Keratinocyte (primary cell): ENCODE measurements at regions not wholly inside any gene's neighbourhood (a gene's known extent, or its start where the extent isn't known, plus 50 kb on each side); places are given as distances from the start of the nearest gene placed in this dataset.

ENCODE experiments used
- DNase-seq: peaks from one replicate; pipeline ENCODE4 v3.0.0-alpha.2; 2011; ENCODE audit warnings: low read depth, missing footprints, low spot score
- FAIRE-seq: peaks from 2 replicates; lab custom pipeline; 2011; peaks lifted over from hg19 to GRCh38; lab: Jason Lieb, UNC
- H2AFZ ChIP-seq: 2 replicates; pipeline ENCODE4 v1.6.0; 2012; ENCODE audit warnings: low read length, control low read depth, inconsistent platforms; ENCODE audit not compliant: control insufficient read depth
- H3K27ac ChIP-seq: 2 replicates; pipeline ENCODE4 v1.5.1; 2011; ENCODE audit warnings: low read length; ENCODE audit not compliant: control insufficient read depth, insufficient read depth
- H3K27me3 ChIP-seq: 3 replicates; pipeline ENCODE4 v1.6.0; 2011; ENCODE audit warnings: low read length; ENCODE audit not compliant: control insufficient read depth, insufficient read depth; ENCODE audit errors: extremely low read depth
- H3K36me3 ChIP-seq, 2 experiments: 2 replicates in 1 of 2; 3 replicates in 1 of 2; pipeline ENCODE4 v1.5.1; 2011; ENCODE audit warnings: low read length in 2 of 2, mild to moderate bottlenecking in 1 of 2; ENCODE audit not compliant: control insufficient read depth in 2 of 2, insufficient read depth in 2 of 2; ENCODE audit errors: extremely low read depth in 1 of 2
- H3K4me1 ChIP-seq: 3 replicates; pipeline ENCODE4 v1.5.1; 2011; ENCODE audit warnings: low read length; ENCODE audit not compliant: control insufficient read depth, insufficient read depth; ENCODE audit errors: extremely low read depth
- H3K4me2 ChIP-seq: 3 replicates; pipeline ENCODE4 v1.6.0; 2011; ENCODE audit warnings: low read depth, low read length; ENCODE audit not compliant: control insufficient read depth, insufficient read depth; ENCODE audit errors: extremely low read depth
- H3K4me3 ChIP-seq, 3 experiments: fragments of 200-600 bp in 1 of 3; sonication (generic) in 1 of 3; 2 replicates in 2 of 3; 3 replicates in 1 of 3; pipeline ENCODE4 v1.5.1; 2011 to 2016; ENCODE audit warnings: low read length in 3 of 3, mild to moderate bottlenecking in 3 of 3, control low read depth in 2 of 3, inconsistent platforms in 1 of 3, low read depth in 1 of 3, mixed read lengths in 1 of 3, mixed run types in 1 of 3, moderate library complexity in 1 of 3; ENCODE audit not compliant: control insufficient read depth in 2 of 3, insufficient read depth in 2 of 3; ENCODE audit errors: extremely low read depth in 1 of 3
- H3K79me2 ChIP-seq: 2 replicates; pipeline ENCODE4 v1.6.0; 2012; ENCODE audit warnings: low read length; ENCODE audit not compliant: control insufficient read depth, insufficient read depth
- H3K9ac ChIP-seq: 3 replicates; pipeline ENCODE4 v1.6.0; 2011; ENCODE audit warnings: low read length; ENCODE audit not compliant: control insufficient read depth, insufficient read depth; ENCODE audit errors: extremely low read depth
- H3K9me1 ChIP-seq: 3 replicates; pipeline ENCODE4 v1.6.0; 2011; ENCODE audit warnings: low read length; ENCODE audit not compliant: control insufficient read depth, insufficient read depth; ENCODE audit errors: extremely low read depth
- H3K9me3 ChIP-seq: 2 replicates; pipeline ENCODE4 v1.5.1; 2012; ENCODE audit warnings: low read depth, low read length; ENCODE audit not compliant: control insufficient read depth
- H4K20me1 ChIP-seq: 3 replicates; pipeline ENCODE4 v1.6.0; 2011; ENCODE audit warnings: low read length; ENCODE audit not compliant: control insufficient read depth, insufficient read depth; ENCODE audit errors: extremely low read depth
- EZH2 ChIP-seq: IDR thresholded peaks from one replicate; pipeline ENCODE4 v1.6.1; 2012; ENCODE audit warnings: inconsistent platforms, mild to moderate bottlenecking, low read length, moderate library complexity
- dilution Hi-C: fragments of 300-500 bp; cut with MboI; formaldehyde crosslinking; loops from one replicate; pipeline ENCODE4 v1.7.0; 2020; ENCODE audit warnings: low sequenced_read_pairs; ENCODE audit not compliant: extremely low pct_ligation_motif_present
- TF ChIP-seq, protein P1 (sequence below), 3 experiments: IDR thresholded peaks in 1 of 3; conservative IDR thresholded peaks in 1 of 3; optimal IDR thresholded peaks in 1 of 3; 2 replicates in 2 of 3; 3 replicates in 1 of 3; pipeline versions ENCODE3 to v1.5.1; 2011; ENCODE audit warnings: low read length in 3 of 3, mild to moderate bottlenecking in 3 of 3, moderate library complexity in 2 of 3, control low read depth in 1 of 3, inconsistent platforms in 1 of 3; ENCODE audit not compliant: insufficient read depth in 2 of 3; ENCODE audit errors: extremely low read depth in 1 of 3

DNA sequence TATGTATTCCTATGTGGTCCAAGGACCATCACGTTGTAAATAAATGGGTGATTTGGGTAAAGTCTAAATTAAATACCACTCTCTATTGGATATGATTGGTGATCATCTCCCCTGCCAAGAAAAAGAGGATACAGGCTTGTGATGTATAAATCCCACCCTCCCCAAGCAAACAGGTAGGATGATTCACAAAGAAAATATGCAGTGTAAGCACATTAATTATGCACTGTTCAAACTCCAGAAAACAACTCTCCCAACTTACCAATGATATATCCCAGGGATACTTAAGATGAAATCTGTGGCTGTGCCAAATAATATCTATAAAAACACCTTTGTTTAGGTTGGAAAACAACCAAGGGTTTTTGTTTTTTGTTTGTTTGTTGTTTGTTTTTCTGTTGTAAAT, 795.9 kb downstream of the XPNPEP1 start:
- Histone ChIP-seq H3K9me3 (peaks cover 3% of the 10 kb centered on the region), H4K20me1 (no peaks in the 10 kb centered on the region)
- dilution Hi-C loops, result no loop called here

DNA sequence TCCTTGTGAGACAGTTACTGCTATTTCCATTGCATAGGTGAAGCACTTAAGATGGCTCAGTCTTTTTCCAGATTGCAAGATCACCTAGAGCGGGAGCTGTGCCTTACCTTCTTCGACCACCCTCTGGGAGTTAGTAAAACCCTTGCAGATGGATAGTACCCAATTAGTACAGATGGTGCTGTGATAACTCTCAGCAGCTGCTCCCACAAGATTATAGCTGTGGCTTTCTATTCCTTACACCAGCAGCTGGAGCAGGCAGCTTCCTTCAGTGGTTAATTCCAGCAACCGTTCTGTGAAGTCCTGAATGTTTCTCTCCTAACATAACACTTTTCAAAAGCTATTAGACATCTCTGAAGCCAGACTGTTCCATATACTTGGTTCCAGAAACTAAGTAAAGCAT, 796.8 kb downstream of the XPNPEP1 start:
- DNase-seq, result no peak
- H3K4me1 ChIP-seq, result no peaks in the 10 kb centered on the region
- no peak overlapping the region for H2AFZ ChIP-seq
- no peak overlapping the region for H3K4me3 ChIP-seq
- H3K27ac ChIP-seq, result no peak overlapping the region
- H3K27me3 ChIP-seq, result no peaks in the 10 kb centered on the region
- no peak overlapping the region for H3K9ac ChIP-seq
- no peaks in the 10 kb centered on the region for H3K36me3 ChIP-seq
- no peak for FAIRE-seq
- peaks cover under 1% of the 10 kb centered on the region for H3K9me3 ChIP-seq
- H3K4me2 ChIP-seq, result no peak overlapping the region
- TF ChIP-seq, protein P1, sequence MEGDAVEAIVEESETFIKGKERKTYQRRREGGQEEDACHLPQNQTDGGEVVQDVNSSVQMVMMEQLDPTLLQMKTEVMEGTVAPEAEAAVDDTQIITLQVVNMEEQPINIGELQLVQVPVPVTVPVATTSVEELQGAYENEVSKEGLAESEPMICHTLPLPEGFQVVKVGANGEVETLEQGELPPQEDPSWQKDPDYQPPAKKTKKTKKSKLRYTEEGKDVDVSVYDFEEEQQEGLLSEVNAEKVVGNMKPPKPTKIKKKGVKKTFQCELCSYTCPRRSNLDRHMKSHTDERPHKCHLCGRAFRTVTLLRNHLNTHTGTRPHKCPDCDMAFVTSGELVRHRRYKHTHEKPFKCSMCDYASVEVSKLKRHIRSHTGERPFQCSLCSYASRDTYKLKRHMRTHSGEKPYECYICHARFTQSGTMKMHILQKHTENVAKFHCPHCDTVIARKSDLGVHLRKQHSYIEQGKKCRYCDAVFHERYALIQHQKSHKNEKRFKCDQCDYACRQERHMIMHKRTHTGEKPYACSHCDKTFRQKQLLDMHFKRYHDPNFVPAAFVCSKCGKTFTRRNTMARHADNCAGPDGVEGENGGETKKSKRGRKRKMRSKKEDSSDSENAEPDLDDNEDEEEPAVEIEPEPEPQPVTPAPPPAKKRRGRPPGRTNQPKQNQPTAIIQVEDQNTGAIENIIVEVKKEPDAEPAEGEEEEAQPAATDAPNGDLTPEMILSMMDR (optimal IDR thresholded peaks at IDR 0.05 in 1 of 3, IDR thresholded peaks at IDR 0.05 in 1 of 3, conservative IDR thresholded peaks at IDR 0.05 in 1 of 3; ENCODE audit: extremely low read depth in 1 of 3, insufficient read depth in 2 of 3, low read length in 3 of 3), result no peak
- TF ChIP-seq EZH2, result no peak
- H4K20me1 ChIP-seq, result no peaks in the 10 kb centered on the region
- no peaks in the 10 kb centered on the region for H3K9me1 ChIP-seq
- no peaks in the 10 kb centered on the region for H3K79me2 ChIP-seq
- dilution Hi-C loops, result no loop called here

More for the DNA sequence above, 795.9 kb downstream of the XPNPEP1 start:
- Histone ChIP-seq H3K4me2 (no peak overlapping the region), H2AFZ (no peak overlapping the region), H3K36me3 (no peaks in the 10 kb centered on the region), H3K27ac (no peak overlapping the region), H3K79me2 (no peaks in the 10 kb centered on the region), H3K9ac (no peak overlapping the region), H3K27me3 (no peaks in the 10 kb centered on the region), H3K4me1 (no peaks in the 10 kb centered on the region), H3K9me1 (no peaks in the 10 kb centered on the region), H3K4me3 (no peak overlapping the region)
- DNase-seq, result no peak
- no peak for TF ChIP-seq EZH2
- TF ChIP-seq, protein P1 (optimal IDR thresholded peaks at IDR 0.05 in 1 of 3, IDR thresholded peaks at IDR 0.05 in 1 of 3, conservative IDR thresholded peaks at IDR 0.05 in 1 of 3; ENCODE audit: extremely low read depth in 1 of 3, insufficient read depth in 2 of 3, low read length in 3 of 3), result no peak
- no peak for FAIRE-seq
